GM12878 (cell line): ENCODE measurements at regions not wholly inside any gene's neighbourhood (a gene's known extent, or its start where the extent isn't known, plus 50 kb on each side); places are given as distances from the start of the nearest gene placed in this dataset.

Source experiments
- BHLHE40 ChIP-seq, 2 experiments: fragments of 450-650 bp in 1 of 2; IDR thresholded peaks; 2 replicates each; pipeline ENCODE4 v1.6.1; 2011 to 2017; ENCODE audit warnings: low read depth in 2 of 2, borderline replicate concordance in 1 of 2, improper control_type of control experiment in 1 of 2, low read length in 1 of 2, mild to moderate bottlenecking in 1 of 2
- CREB1 ChIP-seq: IDR thresholded peaks from 2 replicates; pipeline ENCODE4 v1.6.1; 2012; ENCODE audit warnings: low read depth, mild to moderate bottlenecking, inconsistent platforms
- FOXM1 ChIP-seq: IDR thresholded peaks from 2 replicates; pipeline ENCODE4 v1.6.1; 2012; ENCODE audit warnings: low read depth, mild to moderate bottlenecking, inconsistent platforms, low read length, moderate library complexity
- POLR2AphosphoS5 ChIP-seq: IDR thresholded peaks from 2 replicates; pipeline ENCODE4 v1.6.1; 2011; ENCODE audit warnings: mild to moderate bottlenecking, low read length, inconsistent platforms
- TF ChIP-seq, protein P1 (sequence below), 3 experiments: IDR thresholded peaks in 2 of 3; conservative IDR thresholded peaks in 1 of 3; 2 replicates each; pipeline ENCODE4 v1.5.1; 2011; ENCODE audit warnings: low read depth in 3 of 3, low read length in 3 of 3, mild to moderate bottlenecking in 3 of 3, control low read depth in 2 of 3, moderate library complexity in 2 of 3, inconsistent platforms in 1 of 3, mixed read lengths in 1 of 3; ENCODE audit not compliant: control insufficient read depth in 2 of 3, insufficient read depth in 1 of 3; ENCODE audit errors: extremely low read depth in 1 of 3
- TF ChIP-seq, protein P2 (sequence below): IDR thresholded peaks from 2 replicates; pipeline ENCODE4 v1.6.1; 2012; ENCODE audit warnings: low read depth, low read length, improper control_type of control experiment

DNA sequence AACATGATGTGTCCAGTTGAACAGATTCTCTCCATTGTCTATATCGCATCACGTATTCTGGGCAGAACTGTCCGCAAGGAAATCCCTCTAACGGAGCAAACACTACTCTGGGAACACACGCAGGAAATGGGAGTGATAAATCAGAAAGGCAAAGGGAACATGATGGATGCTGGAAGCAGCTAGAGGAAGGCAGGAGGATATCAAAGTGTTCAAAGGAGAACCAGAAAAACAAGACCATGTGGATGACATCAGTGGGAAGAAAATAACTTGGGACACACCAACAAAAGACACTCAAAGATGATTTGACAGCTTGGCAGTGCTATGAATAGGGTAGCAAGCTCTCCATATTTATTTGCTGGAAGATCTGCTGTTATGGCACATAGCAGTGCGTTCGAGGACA lies 142.9 kb downstream of the PLK2 start:
- TF ChIP-seq POLR2AphosphoS5 (no peak), CREB1 (no peak), BHLHE40 (IDR thresholded peaks at IDR 0.05; ENCODE audit: borderline replicate concordance in 1 of 2, low read depth in 2 of 2, low read length in 1 of 2) (no peak), FOXM1 (no peak)
- TF ChIP-seq, protein P1, sequence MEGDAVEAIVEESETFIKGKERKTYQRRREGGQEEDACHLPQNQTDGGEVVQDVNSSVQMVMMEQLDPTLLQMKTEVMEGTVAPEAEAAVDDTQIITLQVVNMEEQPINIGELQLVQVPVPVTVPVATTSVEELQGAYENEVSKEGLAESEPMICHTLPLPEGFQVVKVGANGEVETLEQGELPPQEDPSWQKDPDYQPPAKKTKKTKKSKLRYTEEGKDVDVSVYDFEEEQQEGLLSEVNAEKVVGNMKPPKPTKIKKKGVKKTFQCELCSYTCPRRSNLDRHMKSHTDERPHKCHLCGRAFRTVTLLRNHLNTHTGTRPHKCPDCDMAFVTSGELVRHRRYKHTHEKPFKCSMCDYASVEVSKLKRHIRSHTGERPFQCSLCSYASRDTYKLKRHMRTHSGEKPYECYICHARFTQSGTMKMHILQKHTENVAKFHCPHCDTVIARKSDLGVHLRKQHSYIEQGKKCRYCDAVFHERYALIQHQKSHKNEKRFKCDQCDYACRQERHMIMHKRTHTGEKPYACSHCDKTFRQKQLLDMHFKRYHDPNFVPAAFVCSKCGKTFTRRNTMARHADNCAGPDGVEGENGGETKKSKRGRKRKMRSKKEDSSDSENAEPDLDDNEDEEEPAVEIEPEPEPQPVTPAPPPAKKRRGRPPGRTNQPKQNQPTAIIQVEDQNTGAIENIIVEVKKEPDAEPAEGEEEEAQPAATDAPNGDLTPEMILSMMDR (IDR thresholded peaks at IDR 0.05 in 2 of 3, conservative IDR thresholded peaks at IDR 0.05 in 1 of 3; ENCODE audit: control insufficient read depth in 2 of 3, extremely low read depth in 1 of 3, insufficient read depth in 1 of 3, low read depth in 3 of 3, low read length in 3 of 3) = no peak
- TF ChIP-seq, protein P2, sequence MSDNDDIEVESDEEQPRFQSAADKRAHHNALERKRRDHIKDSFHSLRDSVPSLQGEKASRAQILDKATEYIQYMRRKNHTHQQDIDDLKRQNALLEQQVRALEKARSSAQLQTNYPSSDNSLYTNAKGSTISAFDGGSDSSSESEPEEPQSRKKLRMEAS = no peak
